IMR-90 (cell line): ENCODE measurements at regions not wholly inside any gene's neighbourhood (a gene's known extent, or its start where the extent isn't known, plus 50 kb on each side); places are given as distances from the start of the nearest gene placed in this dataset.

Experiments
- CEBPB ChIP-seq: IDR thresholded peaks from 2 replicates; pipeline ENCODE4 v1.6.1; 2012; ENCODE audit warnings: low read depth, low read length, improper control_type of control experiment
- CTCF ChIP-seq: conservative IDR thresholded peaks from 2 replicates; pipeline ENCODE4 v1.5.1; 2012; ENCODE audit warnings: mild to moderate bottlenecking, low read depth, low read length, improper control_type of control experiment
- ELK1 ChIP-seq: fragments of 150-350 bp; IDR thresholded peaks from 2 replicates; pipeline ENCODE4 v1.6.1; 2016; ENCODE audit warnings: low read depth, mild to moderate bottlenecking, low read length, moderate library complexity, borderline replicate concordance
- MXI1 ChIP-seq: IDR thresholded peaks from 2 replicates; pipeline ENCODE4 v1.6.1; 2012; ENCODE audit warnings: low read depth, mild to moderate bottlenecking, low read length, moderate library complexity, borderline replicate concordance
- POLR2A ChIP-seq: IDR thresholded peaks from 2 replicates; pipeline ENCODE4 v1.6.1; 2012; ENCODE audit warnings: mild to moderate bottlenecking, low read depth, low read length
- RAD21 ChIP-seq: IDR thresholded peaks from 2 replicates; pipeline ENCODE4 v1.6.1; 2012; ENCODE audit warnings: low read length, improper control_type of control experiment
- RFX5 ChIP-seq: IDR thresholded peaks from 2 replicates; pipeline ENCODE4 v1.8.0; 2012; ENCODE audit warnings: low read depth, mild to moderate bottlenecking, low read length, moderate library complexity
- SMC3 ChIP-seq: fragments of 150-350 bp; IDR thresholded peaks from 2 replicates; pipeline ENCODE4 v1.6.1; 2016; ENCODE audit warnings: low read depth, mild to moderate bottlenecking, antibody characterized with exemption, low read length, moderate library complexity
- USF2 ChIP-seq: fragments of 150-350 bp; IDR thresholded peaks from 2 replicates; pipeline ENCODE4 v1.6.1; 2017; ENCODE audit warnings: mild to moderate bottlenecking, antibody characterized with exemption, low read length, low read depth

DNA sequence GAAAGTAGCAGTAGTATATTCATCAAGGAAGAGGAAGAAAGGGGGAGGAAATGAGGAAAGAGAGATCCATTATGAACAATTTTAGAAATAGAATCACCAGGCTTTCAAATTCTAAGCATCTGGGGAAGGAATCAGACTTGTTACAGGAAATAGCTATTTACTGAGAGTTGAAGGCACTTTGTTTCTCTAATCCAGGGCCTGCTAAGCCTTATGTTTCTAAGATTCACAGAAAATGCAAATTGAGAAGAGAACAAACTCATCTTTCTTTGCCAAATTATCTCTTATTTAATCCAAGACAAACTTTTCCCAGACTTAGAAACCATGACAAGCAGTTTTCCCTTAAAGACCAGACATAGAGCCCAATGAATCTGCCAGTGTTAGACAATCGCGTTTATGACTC is 528.0 kb upstream of the NMUR2 start:
- no peak for TF ChIP-seq RAD21
- no peak for TF ChIP-seq POLR2A
- no peak for TF ChIP-seq SMC3
- TF ChIP-seq CTCF: no peak
- no peak for TF ChIP-seq ELK1
- TF ChIP-seq CEBPB: no peak
- no peak for TF ChIP-seq RFX5
- no peak for TF ChIP-seq MXI1
- TF ChIP-seq USF2: no peak
